ENCODE measurements at regions not wholly inside any gene's neighbourhood (a gene's known extent, or its start where the extent isn't known, plus 50 kb on each side); places are given as distances from the start of the nearest gene placed in this dataset.
"Not testable (repeated sequence)": the region's sequence is repeated elsewhere in the genome, so short reads cannot be mapped to it uniquely, and the experiment has no call there.

- DNase-seq, result no peak
These were observed 105.6 kb upstream of the DLG1 start for GRCh38 chr3:197404030-197404429.

GRCh38 chr3:197402401-197402800 lies 104.0 kb upstream of the DLG1 start:
- not testable (repeated sequence) for DNase-seq

DNA sequence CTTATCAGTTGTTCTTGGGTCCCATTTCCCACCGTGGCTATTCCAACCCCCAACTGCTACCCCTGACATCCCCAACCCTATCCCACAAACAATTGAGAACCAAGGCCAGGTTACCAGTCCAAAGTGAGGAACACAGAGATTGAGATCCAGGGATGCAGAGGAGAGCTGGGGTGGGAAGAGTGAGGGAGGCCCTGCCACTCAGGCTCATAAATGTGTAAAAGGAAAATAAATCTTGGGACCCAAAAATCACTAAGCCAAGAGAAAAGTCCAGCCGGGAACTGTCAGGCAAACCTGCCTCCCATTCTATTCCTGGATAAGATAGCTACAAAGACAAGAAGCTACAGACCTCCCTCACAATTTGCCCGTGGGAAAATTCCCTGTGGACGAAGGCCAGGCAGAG lies 101.1 kb upstream of the DLG1 start:
- no peak for DNase-seq

DNA sequence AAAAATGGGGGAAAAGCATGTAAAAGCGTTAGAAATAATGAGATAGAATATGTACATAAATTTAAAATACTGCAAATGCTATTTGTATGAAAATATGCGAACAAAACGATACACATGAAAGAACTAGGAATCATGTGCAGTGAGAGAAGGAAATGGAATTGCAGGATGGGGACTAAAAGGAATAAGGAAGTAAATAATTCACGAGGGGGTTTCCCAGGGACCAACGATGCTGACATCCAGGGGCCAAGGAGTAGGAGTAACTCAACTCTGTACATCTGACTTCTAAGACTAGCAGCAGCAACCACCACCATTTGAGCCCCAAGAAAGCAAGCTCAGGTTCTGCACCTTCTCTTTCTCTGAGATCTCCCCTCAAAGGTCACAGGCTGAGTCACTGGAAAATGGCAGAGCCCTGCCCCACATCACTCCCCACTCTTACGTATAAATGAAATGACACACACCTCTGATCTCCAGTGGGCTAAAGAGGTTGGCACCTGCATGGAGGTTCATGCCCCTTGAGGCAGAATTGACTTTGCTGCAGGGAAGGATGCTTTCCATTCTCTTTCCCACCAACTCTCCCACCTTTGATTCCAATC lies 100.0 kb upstream of the DLG1 start:
- no peak for DNase-seq

- DNase-seq, result no peak
These were observed 99.4 kb upstream of the DLG1 start for GRCh38 chr3:197397838-197398237.

DNA sequence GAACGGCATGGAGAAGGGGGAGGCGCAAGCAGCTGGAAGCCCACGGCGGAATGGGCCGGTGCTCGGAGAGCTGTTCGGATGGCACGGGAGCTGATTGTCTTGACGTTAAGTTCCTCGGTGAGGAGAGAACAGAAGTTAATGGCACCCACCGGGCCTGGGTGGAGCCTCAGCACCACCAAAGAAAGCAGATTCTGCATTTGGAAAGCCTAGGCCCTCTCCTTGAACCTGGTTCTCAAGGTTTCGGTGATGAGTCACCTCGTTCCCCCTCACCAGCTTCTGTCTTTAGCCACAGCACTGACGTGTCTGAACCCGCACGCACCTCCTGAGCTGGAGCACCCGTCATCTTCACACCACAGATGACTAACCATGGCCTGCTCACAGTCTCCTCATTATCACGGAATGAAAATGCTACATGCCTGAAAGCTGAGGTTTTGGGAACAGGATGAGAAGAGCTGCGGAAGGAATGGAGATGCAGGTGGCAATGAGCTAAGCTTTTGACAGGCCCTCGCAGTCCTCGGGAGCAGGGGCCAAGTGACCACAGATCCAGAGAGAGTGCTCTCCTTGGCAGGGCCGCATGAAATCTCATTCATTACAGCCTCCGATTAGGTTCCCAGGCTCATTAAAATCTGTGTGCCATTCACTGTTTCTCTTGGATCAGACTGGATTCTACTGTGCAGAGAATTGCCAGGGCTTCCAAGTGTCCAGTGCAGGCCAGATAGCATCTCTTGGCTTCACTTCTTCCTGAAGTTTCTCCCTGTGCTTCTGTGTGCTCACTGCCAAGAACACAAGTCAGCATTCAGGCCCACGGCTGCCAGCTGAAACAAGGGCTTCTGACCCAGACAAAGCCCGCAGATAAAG lies 96.3 kb upstream of the DLG1 start:
- no peak for DNase-seq

DNA sequence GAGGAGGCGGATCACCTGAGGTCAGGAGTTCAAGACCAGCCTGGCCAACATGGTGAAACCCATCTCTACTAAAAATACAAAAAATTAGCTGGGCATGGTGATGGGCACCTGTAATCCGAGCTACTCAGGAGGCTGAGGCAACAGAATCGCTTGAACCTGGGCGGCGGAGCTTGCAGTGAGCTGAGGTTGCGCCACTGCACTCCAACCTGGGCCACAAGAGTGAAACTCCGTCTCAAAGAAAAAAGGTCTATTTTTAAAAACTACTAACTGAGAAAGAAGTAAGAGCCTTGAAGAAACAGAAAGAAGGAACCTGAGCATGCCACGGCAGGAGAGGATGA lies 95.7 kb upstream of the DLG1 start:
- DNase-seq, result not testable (repeated sequence)

- DNase-seq, result no peak
These were observed 95.3 kb upstream of the DLG1 start for GRCh38 chr3:197393711-197394110.

DNA sequence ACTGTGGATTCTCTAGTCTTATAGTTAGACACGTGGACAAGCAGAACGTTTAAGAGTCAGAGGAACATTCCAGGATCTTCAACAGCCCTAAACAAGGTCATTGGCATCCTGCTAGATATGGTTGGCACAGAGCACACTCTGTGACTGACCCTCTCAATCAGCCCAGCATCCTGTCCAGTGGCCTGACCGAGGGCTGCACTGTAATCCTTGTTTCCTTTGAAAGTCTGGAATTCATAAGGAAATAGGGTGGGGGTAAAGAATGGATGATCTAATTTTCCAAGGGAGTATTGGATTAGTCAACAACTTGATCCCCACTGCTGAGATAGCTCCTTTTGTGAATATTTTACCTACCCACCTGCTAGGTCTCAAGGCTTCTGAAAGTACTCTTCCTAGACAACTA lies 94.5 kb upstream of the DLG1 start:
- DNase-seq, result no peak

GRCh38 chr3:197381371-197381770 lies 83.0 kb upstream of the DLG1 start:
- no peak for DNase-seq

DNA sequence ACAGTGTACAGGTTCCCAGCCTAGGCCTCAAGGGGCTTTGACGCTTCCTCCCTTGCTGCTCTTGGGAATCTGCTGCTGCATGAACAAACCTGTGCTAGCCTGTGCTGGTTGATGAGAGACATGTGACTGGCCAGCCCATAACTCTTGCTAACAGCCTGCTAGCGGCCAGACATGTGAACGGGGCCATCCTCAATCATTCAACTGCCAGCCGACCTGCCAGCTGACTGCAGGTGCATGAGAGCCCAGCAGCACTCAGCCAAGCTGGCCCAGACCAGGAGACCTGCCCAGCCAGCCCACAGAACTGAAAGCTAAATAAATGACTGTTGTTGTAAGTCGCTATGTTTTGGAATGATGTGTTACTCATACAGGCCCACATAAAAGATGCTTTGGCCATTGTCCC lies 82.4 kb upstream of the DLG1 start:
- DNase-seq, result no peak

- DNase-seq, result no peak
These were observed 80.7 kb upstream of the DLG1 start for GRCh38 chr3:197378985-197379718.

DNA sequence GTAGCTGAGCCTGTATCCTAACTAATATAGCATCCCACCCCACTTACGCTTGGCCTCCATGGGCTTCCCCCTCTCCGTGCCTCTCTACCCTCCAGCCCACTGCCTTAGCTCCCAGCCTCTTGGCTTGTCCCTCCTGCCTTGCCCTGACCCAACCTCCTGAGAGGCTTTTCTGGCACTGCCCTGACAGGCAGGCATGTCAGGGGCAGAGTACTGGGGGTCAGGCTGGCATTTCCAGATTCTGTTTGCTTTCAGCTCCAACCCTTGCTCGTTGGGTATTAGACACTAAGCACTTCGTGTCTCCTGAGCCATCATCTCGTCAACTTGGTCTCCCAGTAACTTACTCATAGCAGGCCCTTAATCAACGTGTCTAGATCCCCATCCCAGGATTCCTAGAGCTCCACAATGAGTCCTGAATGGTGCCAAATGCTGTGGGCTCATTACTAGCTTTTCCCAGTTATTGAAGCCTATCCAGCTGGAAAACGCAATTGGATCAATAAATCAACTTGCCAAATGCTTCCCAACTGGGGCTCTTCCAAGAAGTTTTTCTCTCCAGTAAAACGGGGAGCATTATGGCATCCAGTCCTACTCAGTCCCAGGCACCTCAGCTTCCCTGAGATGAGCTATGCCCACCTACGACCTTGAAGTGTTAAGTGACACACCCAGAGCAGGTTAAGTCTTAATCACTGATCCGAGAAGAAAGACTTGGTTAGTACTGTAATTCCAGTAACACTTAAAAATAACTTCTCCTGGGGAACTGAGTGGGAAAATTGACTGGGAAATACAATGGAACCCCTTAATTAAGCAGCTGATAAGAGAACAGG lies 78.5 kb upstream of the DLG1 start:
- no peak for DNase-seq

GRCh38 chr3:197376020-197376419 lies 77.6 kb upstream of the DLG1 start:
- no peak for DNase-seq

GRCh38 chr3:197375001-197375441 lies 76.6 kb upstream of the DLG1 start:
- no peak for DNase-seq

DNA sequence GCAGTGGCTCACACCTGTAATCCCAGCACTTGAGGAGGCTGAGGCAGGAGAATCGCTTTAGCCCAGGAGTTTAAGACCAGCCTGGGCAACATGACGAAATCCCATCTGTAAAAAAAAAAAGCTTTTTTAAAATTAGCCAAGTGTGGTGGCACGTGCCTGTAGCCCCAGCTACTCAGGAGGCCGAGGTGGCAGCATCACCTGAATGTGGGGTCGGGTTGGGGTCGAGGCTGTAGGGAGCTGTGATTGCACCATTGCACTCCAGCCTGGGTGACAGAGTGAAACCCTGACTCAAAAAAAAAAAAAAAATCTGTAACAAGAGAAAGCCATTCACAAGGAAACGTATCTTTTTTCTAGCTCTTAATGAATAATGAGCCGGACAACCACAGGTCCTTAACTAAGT lies 74.7 kb upstream of the DLG1 start:
- DNase-seq, result no peak

GRCh38 chr3:197372047-197372661 lies 73.7 kb upstream of the DLG1 start:
- no peak for DNase-seq

DNA sequence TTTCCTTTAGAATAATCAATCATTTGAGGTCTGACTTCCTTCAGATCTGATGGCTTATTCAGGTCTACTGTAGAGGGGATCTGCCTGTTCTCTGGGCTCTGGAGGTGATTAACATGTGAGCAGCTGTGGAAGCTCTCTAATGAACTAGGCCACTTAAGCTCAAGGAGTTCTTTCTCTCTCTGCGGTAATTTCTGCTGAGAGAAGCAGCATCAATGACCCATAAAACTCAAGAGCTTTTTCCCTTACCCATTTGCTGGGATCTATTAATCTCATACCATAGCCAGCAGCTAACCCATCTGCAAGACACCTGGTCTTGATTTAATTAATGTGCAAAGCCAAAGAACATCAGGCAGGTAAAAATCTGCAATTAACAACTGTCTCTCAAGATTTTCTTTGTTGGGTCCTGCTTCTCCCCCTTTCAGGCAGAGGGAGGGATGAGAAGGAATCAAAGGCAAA lies 73.2 kb upstream of the DLG1 start:
- DNase-seq, result no peak

- no peak for DNase-seq
These were observed 71.1 kb upstream of the DLG1 start for GRCh38 chr3:197369545-197369944.

DNA sequence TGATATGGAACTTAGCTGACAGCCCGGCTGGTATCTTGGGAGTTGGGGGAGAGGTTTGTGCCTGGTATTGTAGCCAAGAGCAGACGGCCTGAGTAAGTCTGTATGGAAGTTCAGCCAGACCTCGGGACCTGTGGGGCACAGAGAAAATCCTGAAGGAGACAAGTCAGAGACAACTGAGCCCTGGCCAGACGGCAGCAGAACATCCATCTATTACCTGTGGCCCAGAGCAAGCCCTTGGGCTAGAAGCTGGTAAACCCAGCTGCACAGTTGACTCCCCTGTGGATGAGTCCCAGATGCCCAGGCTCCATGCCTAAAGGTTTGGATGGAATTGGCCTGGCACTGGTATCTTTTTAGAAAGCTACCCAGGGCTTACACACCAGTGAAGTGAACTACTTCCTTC lies 70.4 kb upstream of the DLG1 start:
- DNase-seq, result no peak

DNA sequence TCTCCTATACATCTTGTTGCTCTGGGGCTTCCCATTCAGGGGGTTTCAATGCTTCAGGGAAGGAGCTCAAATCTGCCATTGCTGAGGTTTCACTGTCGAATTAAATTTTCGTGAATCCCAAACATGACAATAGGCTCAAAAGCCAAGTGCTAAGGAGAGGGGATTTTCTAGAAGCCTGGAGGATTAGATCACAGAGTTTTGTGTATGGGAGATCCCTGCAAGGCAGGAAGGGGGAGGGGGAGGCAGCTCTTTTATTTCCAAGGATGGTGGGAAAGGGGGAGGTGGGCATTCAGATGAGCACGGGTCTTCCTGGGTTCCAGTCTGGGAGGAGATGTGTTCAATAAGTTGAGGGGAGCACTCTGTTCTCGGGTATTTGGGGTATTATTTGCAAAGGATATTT lies 69.9 kb upstream of the DLG1 start:
- no peak for DNase-seq

DNA sequence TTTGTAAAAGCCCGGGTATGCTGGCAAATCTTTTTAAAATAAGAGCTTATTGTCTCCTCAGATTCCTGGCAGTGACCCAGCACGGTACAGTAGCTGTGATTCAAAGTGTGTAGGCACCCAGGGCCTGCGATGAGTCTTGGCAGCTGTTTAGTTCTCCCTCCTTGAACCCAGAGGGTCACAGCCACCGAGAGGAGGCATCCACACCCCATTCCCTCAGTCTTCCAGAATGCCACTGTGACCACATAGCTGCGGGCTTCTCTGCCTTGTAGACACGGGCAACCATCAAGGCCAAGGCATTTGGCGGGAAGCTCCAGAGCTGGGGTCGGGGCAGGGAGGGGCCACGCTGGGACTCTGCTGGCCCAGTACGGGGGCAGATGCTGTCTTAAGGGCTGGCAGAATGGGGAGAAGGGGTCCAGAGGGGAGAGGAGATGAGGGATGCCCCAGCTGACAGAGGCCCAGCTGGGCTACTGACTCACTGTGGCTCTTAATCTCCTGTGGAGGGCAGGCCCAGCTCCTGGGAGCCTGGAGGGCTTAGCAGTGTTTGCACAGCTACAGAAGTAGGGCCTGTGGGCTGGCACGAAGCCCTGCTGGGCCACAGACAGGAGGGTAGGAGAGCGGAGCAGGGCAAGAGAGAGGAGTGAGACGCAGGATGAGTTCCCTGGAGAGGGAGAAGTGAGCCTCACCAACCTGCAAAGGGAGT lies 68.8 kb upstream of the DLG1 start:
- DNase-seq, result no peak
